Nephron (organoid): ENCODE measurements at regions not wholly inside any gene's neighbourhood (a gene's known extent, or its start where the extent isn't known, plus 50 kb on each side); places are given as distances from the start of the nearest gene placed in this dataset.

ENCODE experiments used
- H3K27ac Mint-ChIP-seq, 3 experiments: 2 replicates each; pipeline ENCODE4 v1.8.0; 2020; ENCODE audit warnings: mixed read lengths in 3 of 3, mild to moderate bottlenecking in 2 of 3, moderate library complexity in 1 of 3
- H3K27me3 Mint-ChIP-seq: 2 replicates; pipeline ENCODE4 v1.8.0; 2021; ENCODE audit warnings: low read depth, mild to moderate bottlenecking, moderate library complexity, mixed read lengths
- H3K36me3 Mint-ChIP-seq: 2 replicates; pipeline ENCODE4 v1.8.0; 2020; ENCODE audit warnings: low read depth, mixed read lengths
- H3K4me1 Mint-ChIP-seq: 2 replicates; pipeline ENCODE4 v1.8.0; 2020; ENCODE audit warnings: mixed read lengths
- H3K4me3 Mint-ChIP-seq, 3 experiments: 2 replicates each; pipeline ENCODE4 v1.8.0; 2020; ENCODE audit warnings: mild to moderate bottlenecking in 3 of 3, mixed read lengths in 3 of 3, moderate library complexity in 2 of 3
- H3K9me3 Mint-ChIP-seq: 2 replicates; pipeline ENCODE4 v1.8.0; 2020; ENCODE audit warnings: mixed read lengths
- CTCF ChIP-seq, 3 experiments: fragments of 200-600 bp; sonication (generic); IDR thresholded peaks; one replicate each; pipeline ENCODE4 v1.5.0; 2021; ENCODE audit warnings: antibody characterized with exemption in 3 of 3; ENCODE audit not compliant: unreplicated experiment in 3 of 3

GRCh38 chr1:239844833-239845232 is 246.8 kb upstream of the FMN2 start:
- Mint-ChIP-seq H3K27ac (no peak overlapping the region), H3K4me3 (no peak overlapping the region), H3K4me1 (peaks cover 5% of the 10 kb centered on the region), H3K27me3 (peaks cover 4% of the 10 kb centered on the region), H3K9me3 (no peaks in the 10 kb centered on the region), H3K36me3 (no peaks in the 10 kb centered on the region)
- TF ChIP-seq CTCF (IDR thresholded peaks at IDR 0.05; ENCODE audit: unreplicated experiment in 3 of 3): no peak

DNA sequence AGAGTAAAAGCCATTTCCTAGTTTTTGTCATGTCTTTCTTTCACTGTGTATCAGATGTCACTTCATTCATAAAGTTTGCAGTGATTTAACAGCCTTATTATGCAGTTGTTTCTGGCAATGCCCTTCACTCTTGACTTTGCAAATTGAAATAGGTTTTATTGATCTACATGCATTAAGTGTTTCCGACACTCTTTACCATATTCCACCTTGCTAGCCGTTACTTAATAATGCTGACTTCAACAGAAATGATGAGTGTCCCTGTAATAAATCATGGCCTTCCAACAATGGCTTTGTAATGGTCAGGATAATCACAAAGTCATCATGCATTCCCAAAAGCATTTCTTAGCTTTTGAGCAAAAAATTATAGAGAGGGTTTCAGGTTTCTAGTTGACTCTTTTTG is 236.8 kb upstream of the FMN2 start:
- H3K27me3 Mint-ChIP-seq: no peaks in the 10 kb centered on the region
- peaks cover 3% of the 10 kb centered on the region for H3K9me3 Mint-ChIP-seq
- no peaks in the 10 kb centered on the region for H3K36me3 Mint-ChIP-seq
- no peak overlapping the region for H3K27ac Mint-ChIP-seq
- H3K4me3 Mint-ChIP-seq: no peak overlapping the region
- H3K4me1 Mint-ChIP-seq: no peaks in the 10 kb centered on the region
- TF ChIP-seq CTCF (IDR thresholded peaks at IDR 0.05; ENCODE audit: unreplicated experiment in 3 of 3): no peak

GRCh38 chr1:239856067-239856466 is 235.6 kb upstream of the FMN2 start:
- no peaks in the 10 kb centered on the region for H3K27me3 Mint-ChIP-seq

DNA sequence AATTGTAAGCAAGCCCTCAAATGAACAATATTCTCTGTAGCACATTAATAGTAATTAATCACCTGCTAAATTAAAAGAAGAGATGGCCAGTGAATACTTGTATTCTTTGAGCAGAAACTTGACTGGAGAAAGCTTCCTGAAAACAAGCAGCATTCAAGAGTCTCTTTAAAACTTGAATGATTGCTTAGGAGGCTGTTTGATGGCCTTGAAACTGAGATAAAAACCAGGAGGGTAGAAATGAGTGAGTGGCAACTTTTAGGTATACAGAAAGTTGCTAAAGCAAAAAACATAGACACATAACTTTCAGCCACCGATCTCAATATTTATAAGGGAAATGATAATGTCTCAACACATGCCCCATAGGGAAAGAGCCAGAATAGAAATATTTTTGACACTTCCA is 234.8 kb upstream of the FMN2 start:
- TF ChIP-seq CTCF (IDR thresholded peaks at IDR 0.05; ENCODE audit: unreplicated experiment in 3 of 3): no peak
- no peak overlapping the region for H3K27ac Mint-ChIP-seq
- H3K4me1 Mint-ChIP-seq: no peaks in the 10 kb centered on the region
- peaks cover 3% of the 10 kb centered on the region for H3K9me3 Mint-ChIP-seq
- H3K36me3 Mint-ChIP-seq: no peaks in the 10 kb centered on the region
- no peaks in the 10 kb centered on the region for H3K27me3 Mint-ChIP-seq
- no peak overlapping the region for H3K4me3 Mint-ChIP-seq

More at GRCh38 chr1:239856067-239856466, 235.6 kb upstream of the FMN2 start:
- H3K27ac Mint-ChIP-seq: no peak overlapping the region
- peaks cover 3% of the 10 kb centered on the region for H3K9me3 Mint-ChIP-seq
- no peak overlapping the region for H3K4me3 Mint-ChIP-seq
- H3K36me3 Mint-ChIP-seq: no peaks in the 10 kb centered on the region
- H3K4me1 Mint-ChIP-seq: no peaks in the 10 kb centered on the region
- no peak for TF ChIP-seq CTCF (IDR thresholded peaks at IDR 0.05; ENCODE audit: unreplicated experiment in 3 of 3)

GRCh38 chr1:239858057-239858456 is 233.6 kb upstream of the FMN2 start:
- TF ChIP-seq CTCF (IDR thresholded peaks at IDR 0.05; ENCODE audit: unreplicated experiment in 3 of 3): no peak
- Mint-ChIP-seq H3K9me3 (peaks cover 3% of the 10 kb centered on the region), H3K4me1 (no peaks in the 10 kb centered on the region), H3K36me3 (no peaks in the 10 kb centered on the region), H3K27ac (no peak overlapping the region), H3K27me3 (no peaks in the 10 kb centered on the region), H3K4me3 (no peak overlapping the region)

DNA sequence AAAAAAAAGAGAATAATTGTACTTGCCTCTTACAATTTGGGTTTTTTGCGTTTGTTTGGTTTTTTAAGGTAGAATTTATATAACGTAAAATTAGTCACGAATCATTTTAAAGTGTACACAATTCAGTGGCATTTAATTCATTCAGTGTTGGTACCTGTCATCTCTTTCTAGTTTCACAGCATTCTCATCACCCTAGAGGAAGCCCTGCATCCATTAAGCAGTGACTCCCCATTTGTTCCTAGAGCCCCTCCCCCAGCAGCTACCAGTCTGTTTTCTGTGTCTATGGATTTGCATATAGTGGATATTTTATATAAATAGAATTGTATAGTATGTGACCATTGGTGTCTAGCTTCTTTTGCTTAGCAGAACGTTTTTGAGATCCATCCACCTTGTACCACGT is 233.2 kb upstream of the FMN2 start:
- peaks cover 7% of the 10 kb centered on the region for H3K9me3 Mint-ChIP-seq
- no peaks in the 10 kb centered on the region for H3K4me1 Mint-ChIP-seq
- H3K4me3 Mint-ChIP-seq: no peak overlapping the region
- H3K27ac Mint-ChIP-seq: no peak overlapping the region
- no peaks in the 10 kb centered on the region for H3K36me3 Mint-ChIP-seq
- no peaks in the 10 kb centered on the region for H3K27me3 Mint-ChIP-seq
- no peak for TF ChIP-seq CTCF (IDR thresholded peaks at IDR 0.05; ENCODE audit: unreplicated experiment in 3 of 3)
